HK-2 (cell line): ENCODE measurements at regions not wholly inside any gene's neighbourhood (a gene's known extent, or its start where the extent isn't known, plus 50 kb on each side); places are given as distances from the start of the nearest gene placed in this dataset.
"Not testable (repeated sequence)": the region's sequence is repeated elsewhere in the genome, so short reads cannot be mapped to it uniquely, and the experiment has no call there.

ENCODE experiments used
- DNase-seq: peaks from one replicate; pipeline ENCODE4 v3.0.0-alpha.2; 2018; ENCODE audit not compliant: unreplicated experiment

DNA sequence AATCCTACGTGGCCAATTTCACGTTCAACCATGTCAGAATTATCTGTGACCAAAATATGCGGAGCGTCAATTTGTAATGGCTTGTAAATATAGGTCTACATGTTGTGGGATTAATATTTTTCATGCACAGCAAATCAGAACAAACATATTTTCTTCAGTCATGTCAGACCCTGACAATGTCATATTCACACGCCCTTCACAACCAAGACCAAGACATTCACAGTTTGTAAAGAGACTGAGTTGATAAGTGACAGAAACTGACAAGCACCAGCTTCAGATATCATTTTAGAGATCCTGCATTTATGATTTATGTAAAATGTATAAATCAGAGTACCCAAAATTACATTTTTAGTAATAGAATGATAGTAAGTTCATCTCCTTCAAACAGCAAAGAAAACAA is 57.3 kb upstream of the NOVA1 start:
- no peak for DNase-seq

DNA sequence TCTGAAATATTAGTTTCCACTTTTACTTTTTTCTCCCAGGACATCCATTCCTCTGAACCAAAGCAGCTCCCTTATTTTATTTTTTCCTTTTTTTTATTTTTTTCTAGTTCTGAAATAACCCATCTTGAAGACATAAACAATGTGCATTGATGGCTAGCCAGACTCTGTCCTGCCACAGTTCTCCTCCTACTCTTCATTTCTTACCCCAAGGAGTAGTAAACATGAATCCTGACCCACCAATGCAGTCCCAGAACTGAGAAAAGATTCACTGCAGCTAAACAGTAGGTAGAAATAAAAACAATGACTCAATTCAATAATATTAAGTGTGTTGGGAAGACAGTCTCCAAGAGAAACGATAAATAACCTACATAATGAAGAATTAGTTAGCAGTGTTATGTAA is 65.7 kb upstream of the NOVA1 start:
- no peak for DNase-seq

DNA sequence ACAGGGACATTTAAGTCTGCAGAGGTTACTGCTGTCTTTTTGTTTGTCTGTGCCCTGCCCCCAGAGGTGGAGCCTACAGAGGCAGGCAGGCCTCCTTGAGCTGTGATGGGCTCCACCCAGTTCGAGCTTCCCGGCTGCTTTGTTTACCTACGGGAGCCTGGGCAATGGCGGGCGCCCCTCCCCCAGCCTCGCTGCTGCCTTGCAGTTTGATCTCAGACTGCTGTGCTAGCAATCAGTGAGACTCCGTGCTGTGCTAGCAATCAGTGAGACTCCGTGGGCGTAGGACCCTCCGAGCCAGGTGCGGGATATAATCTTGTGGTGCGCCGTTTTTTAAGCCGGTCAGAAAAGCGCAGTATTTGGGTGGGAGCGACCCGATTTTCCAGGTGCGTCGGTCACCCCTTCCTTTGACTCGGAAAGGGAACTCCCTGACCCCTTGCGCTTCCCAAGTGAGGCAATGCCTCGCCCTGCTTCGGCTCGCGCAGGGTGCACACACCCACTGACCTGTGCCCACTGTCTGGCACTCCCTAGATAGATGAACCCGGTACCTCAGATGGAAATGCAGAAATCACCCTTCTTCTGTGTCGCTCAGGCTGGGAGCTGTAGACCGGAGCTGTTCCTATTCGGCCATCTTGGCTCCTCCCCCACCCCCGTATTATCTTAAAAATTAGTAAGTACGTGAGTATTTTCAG is 81.0 kb upstream of the NOVA1 start:
- not testable (repeated sequence) for DNase-seq

DNA sequence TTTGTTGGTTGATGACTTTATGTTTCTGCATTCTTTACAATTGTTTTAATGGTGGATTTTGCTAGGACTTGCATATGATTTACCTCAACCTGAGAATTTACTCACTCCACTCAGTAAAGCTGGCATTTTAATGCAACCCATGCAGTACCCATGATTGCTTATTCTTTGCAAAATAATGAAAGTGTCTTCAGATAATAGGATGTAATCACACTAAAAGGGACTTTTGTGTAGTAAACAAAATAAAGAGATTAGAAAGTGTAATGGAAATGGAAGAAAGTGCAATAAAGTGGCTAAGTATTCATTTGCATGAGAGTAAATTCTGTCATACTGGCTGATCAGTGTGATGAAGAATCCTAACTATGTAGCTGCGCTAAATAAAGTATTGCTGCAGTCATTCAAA is 87.6 kb upstream of the NOVA1 start:
- DNase-seq: no peak

DNA sequence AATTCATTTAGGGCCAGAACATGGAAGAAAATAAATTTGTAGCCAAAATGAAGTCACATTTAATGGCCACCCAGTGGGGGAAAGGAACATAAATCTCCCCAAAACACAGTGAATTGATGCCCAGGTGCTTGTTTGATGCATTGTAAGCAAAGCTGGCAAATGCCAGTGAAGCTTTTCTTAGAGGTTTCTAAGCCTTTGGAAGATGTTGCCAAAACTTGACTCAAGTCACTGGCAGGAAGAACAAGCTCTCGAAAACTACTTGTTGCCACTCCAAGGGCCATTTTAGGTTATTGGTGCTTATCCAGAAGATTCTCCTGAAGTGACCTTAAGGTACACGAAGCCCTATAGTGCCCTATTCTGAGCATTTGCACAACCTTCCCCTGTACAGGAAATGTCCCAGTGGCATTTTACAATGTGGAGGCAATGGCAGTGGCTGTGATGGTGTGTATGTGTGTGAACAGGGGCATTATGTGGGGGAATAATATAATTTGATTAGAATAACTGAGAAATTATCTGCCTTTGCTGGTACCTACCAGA is 89.5 kb upstream of the NOVA1 start:
- DNase-seq: no peak

DNA sequence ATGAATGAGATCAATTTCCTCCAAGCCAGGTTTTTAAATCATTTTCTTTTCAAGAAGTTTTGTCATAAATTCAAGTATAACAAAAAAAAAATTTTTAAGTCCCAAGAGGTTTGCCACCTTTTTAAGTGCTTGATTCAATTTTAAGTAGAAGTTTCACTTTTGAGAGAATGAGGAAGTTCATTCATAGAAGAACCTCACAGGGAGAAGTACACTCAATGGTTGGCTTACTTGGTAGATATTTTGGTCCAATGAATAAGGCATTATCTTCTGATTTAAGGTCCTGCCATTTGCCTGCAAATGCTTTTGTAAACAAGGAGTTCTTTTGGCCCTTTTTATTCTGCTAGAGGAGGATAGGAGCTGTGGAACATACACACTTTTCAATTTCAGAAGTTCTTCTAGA is 96.7 kb upstream of the NOVA1 start:
- no peak for DNase-seq

DNA sequence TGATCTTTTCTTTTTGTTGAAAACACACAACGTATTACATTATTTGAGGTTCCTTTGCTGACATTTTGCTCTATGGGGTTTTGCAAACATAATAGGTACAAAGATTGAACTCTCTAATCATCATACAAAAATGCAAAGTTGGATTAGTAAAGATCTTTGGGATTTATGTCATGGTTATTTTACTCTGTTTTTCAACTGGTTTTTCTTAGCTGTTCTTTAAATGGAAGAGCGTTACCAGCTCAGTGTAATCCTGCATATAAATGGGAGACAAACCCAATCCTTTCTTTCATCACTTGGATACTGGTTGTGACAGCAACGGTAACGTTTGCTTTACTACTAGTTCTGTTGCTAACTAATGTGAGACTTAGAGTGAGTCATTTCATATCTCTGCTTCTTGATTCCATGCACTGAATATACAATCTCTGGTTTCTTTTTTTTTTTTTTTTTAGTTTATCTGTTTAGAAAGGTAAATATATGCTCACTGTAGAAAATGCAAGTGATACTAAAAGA is 104.9 kb upstream of the NOVA1 start:
- no peak for DNase-seq

DNA sequence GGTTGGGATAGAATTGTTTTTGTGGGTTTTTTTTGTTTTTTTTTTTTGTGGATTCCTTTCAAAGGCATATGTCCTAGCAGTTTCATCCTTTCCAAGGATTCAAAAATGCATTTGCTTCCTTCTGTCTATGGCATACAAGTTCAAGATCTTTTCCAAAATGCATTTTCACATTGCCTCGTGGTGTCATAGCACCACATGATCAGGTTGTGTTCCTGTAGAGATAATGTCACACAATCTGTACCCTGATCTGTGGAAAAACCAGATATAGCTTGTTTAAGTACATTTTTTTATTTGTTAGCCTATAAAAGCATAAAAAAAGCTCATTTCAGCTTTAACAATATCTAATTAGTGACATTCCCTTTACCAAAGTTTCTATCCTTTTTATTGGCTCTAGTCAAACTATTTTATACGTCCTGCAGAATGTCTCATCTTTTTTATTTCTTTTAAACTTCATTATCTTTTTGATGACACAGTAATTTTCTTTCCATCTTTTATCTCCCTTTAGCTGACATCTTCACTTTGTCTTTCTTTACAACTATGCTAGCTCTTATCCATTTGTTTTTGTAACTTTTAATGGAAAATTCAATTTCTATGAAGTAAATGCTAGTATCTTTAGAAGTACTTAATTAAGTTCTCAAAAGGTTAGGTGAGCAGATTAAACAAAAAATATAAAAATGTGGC is 106.0 kb upstream of the NOVA1 start:
- DNase-seq: no peak

DNA sequence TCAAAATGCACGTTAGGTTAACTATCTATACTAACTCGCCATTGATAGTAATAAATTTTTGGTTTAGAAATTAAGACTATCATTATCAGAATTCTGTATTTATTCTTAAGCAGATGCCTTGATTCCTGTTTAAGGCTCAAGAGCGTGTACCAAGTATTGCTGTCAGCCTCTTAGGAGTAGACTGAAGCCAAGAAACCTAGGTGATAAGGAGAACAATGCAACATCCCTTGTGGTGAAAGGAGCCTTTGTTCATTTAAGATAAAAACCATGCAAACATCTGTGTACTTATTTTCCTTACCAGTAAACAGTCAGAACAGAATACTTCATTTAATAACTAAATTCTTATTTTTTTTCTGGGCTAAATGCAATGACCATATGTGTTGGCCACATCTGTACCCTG is 109.4 kb upstream of the NOVA1 start:
- no peak for DNase-seq

DNA sequence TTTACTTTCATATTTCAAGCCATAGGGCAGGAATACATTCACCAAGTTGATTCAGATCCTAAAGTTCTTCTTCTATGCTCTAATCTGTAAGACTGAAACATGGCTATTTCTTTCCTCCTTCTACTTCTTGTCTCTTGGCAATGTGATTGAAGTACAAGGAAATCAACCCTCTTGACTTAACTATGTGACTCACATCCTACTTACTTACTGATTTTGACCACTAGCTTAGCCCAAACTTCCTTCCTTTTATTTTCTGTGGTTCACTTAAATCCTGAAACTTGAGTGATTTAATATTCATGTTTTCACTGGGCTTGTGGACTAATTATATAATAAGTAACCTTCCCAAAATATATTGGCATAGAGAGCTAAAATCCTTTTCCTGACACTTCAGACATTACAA is 111.2 kb upstream of the NOVA1 start:
- no peak for DNase-seq

DNA sequence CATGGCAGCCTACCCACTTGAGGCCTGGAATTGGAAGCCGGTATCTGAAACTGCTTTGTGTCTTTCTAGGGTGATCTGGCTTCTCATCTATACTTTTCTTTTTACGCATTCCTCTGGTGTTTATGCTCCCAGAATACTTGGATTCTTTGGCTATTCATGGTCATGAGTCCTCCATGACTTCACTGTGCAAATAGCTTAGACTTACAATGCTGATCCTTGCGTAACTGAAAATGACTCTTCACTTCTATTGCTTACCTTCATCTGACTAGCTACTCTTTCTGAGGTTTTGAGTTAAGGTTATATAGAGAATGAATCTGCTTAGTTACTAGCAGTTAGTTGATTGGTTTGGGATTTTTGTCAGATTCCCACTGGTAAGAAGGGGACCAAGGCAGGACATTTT is 121.7 kb upstream of the NOVA1 start:
- DNase-seq: no peak

DNA sequence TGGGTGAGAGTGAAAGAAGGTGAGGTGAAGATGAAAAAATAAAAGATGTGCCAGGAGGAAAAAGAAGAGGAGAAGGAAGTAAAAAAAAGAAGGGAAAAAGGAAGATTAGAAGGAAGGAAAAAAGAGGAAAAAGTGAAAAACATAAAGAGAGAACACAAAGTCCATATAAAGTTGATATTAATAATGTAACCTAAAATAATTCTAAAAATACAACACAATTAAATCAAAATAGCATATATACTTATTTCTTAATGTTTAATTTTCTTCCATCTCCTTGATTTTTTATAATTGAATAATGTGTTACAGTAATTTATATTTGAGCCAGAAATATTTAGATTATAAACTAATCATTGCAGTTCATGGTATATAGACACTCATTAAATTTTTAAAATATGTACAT is 124.4 kb upstream of the NOVA1 start:
- no peak for DNase-seq

DNA sequence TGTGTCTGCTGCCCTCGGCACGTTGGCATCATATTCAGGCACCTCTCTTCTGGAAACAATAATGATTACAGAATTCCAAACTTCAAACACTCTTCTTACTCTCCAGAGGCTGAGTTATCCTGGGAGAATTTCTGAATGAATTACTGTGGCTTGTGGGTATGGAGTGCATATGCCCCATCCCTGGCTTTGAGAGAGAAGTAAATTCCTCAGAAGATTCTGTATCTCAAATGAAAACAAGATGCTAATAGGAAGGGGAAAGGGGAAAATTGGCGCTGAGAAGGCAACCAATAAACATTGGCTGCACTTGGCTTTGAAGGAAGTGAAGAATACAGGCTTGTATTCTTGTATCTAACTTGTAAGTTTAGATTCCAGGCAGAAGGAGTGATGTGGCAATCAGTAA is 132.0 kb upstream of the NOVA1 start:
- DNase-seq: no peak

DNA sequence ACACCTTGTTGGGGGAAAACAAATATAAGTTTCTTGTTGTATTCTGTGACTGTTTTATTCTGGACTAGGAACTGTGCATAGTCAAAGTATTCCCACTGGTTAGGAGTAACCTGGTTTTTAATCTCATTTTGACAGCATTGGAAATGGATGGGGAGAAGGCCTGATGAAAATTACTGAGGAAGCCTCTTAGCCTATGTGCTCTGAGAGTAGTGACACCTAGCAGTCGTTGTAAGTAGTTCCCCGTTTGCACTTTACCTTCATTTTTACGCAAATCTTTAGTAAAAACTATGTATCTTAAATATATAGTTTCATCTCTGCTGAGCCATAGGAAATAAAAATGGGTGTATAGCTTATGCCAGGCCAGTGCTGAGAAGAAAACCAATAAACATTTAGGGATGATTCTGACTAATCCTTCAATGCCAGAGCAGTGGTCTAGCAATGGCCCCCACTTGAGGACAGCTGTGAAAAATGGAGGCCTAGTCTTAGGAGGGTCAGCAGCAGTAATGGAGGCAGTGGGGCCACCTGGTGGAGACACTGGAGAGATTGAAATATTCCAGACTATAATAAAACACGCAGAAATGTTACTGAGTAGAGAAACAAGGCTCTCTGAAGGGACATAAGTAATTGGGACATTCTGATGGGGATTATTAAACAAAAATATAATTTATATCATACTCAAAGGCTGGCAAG is 133.2 kb upstream of the NOVA1 start:
- peak; percentile 11 for DNase-seq

DNA sequence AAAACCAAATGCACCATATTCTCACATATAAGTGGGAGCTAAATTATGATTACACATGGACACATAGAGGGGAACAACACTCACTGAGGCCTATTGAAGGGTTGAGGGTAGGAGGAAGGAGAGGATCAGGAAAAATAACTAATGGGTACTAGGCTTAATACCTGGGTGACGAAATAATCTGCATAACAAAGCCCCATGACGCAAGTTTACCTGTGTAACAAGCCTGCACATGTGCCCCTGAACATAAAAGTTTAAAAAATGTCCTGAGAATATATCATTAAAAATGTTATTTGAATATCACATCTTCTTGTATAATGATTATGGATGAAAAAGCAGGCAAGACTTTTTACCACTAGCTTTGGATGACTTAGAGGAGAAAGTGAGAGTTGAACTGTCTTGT is 138.0 kb upstream of the NOVA1 start:
- DNase-seq: no peak

DNA sequence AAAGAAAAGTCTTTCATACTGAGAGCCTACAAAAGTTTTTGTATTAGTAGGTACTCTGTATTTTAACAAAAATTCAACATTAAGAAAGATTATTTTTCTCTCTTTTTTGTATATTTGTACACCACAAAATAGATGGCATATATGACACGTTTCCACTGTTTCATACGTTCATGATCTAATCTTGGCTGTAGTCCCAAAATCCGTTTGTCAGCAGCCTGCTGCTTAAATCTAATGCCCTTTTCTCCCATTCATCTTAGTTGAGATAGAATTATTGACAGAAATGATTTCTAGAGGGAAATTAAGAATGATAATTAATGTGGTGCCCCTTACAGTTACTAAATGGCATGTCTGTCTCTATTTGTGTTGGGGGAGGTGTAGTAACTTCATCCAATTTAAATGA is 140.7 kb upstream of the NOVA1 start:
- no peak for DNase-seq

DNA sequence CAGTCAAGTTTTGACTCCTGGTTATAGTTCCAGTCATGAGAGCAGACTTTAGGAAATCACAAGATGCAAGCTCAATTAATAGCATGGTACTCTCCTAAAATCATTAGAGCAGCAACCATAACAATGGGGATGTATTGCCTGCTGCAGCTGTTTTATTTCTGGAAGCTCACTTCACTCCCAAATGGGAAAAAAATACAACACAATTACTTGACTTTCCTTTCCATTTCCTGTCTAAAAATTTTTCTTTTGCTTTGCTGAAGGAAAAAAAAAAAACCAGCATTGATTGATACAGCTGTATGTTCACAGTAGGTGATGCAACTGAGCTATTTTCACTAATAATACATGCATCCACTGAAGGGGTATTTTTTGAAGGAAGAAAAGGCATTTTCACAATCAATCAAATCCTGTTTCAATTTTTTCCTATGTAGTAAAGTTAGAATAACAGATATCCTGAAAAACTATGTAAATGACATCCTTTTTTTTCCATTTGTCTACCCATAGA is 143.9 kb upstream of the NOVA1 start:
- DNase-seq: no peak

DNA sequence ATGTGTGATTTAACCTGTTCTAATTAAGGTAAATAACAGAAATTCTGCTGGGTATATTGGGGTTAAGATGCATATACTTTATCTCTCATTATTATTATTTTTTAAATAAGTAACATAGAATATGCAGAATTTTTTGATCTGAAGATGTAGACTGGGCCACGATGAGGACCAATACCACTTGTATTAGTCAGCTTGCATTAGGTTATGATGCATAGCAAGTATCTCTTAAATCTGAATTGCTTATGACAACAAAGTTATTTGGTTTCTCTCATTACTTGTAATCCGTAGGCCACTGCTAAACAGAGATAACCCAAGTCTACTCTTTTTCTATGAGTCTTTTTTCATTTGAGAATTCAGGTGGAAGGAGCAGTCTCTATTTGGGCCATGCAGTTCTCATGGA is 145.5 kb upstream of the NOVA1 start:
- DNase-seq: no peak

DNA sequence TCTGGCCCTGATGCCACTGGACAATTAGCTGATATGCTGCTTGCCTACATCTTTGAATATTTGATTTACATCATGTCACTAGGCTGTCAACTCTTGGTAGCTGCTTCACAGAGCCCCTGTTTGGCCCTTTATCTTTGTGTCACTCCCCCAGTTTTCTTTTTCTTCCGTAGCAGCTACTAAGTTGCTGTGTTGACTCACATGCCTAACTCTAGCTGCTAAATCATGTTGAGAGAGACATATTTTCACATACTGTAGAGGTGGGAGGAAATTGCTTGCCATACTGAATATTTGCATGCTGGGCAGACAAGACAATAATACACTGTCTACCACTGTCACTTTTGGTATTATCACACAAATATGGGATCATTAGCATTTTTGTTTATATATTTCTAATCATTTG is 147.1 kb upstream of the NOVA1 start:
- no peak for DNase-seq

DNA sequence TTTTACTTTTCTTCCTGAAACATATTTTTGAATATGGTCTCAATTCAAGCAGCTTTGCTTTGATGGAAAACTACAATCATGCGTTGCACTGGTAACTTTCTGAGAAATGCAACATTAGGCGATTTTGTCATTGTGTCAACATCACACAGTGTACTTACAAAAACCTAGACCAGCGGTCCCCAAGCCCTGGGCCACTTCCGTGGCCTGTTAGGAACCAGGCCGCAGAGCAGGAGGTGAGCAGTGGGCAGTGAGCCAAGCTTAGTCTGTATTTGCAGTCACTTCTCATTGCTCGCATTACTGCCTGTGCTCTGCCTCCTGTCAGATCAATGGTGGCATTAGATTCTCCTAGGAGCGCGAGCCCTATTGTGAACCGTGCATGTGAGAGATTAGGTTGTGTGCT is 163.7 kb upstream of the NOVA1 start:
- no peak for DNase-seq

DNA sequence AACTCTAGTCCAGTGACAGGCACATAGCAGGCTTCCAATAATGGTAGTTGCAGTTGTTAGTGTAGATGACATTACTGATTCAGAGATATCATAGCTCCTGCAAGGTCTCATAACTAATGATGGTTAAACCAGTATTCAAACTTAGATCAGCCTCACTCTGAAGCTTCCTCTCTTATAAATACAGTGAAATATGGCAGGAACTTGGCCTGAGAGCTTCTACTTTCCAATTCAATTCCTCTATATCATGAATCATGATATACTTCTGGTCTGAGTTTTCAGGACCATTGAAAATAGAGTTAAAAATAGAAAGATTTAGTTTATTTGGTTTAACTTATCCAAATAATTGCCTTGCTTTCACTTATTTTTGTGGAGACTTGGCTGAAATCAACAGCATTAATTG is 167.5 kb upstream of the NOVA1 start:
- DNase-seq: no peak

DNA sequence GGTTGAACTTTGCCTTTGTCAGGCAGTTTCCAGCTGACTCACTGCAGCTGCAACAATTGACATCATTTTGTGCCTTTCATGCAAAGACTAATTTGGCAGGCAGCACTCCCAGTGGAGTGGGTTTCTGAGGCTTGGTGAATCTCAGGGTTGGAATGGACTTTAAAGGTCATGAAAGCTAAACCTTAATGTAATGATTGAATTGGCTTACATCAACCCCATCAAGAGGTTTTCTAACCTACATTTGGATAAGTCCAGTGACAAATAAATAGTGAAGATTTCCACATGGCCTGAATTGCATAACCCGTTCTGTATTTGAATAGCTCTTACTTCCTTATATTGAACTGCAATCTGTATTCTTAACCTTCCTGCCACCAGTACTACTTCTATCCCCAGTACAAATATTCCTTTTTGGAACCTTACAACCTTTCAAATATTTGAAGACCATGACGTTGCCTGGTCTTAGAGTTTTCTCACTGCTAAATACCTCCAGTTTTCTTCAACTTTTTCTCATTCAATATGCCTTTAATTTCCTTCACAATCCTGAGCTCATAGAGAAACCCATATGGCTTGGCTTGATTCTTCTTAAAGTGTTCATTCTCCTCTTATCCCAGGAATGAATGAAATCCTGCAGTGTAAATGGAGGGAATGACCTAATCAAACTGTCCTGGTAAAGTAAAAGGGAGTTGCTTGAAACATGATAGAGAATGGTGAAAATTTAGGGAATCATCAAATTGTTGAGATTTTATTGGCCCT is 168.1 kb upstream of the NOVA1 start:
- DNase-seq: no peak
